ENCODE measurements at regions not wholly inside any gene's neighbourhood (a gene's known extent, or its start where the extent isn't known, plus 50 kb on each side); places are given as distances from the start of the nearest gene placed in this dataset.

DNA sequence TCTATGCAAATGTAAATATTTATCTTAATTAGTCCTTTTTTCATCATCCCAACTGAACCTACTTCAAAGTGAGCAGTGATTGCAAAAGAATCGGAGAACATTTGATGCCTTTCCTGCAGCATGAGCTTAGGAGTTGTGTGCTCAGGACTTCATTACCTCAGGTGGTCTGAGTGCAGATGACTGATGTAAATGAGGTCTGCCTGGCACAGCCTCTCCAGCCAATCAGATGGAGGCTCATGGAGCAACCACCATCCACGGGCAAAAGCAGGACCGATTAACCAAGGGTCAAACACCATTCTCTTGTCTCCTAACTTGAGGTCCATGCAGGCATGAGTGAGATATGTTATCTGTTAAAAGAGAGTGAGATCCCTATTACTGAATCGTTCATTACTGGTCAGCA, 165.7 kb upstream of the CARMIL1 start:
- H3K9me2 ChIP-seq (replicated peaks; ENCODE audit: insufficient read depth), result no peaks in the 10 kb centered on the region
- no peaks in the 10 kb centered on the region for H3K4me1 ChIP-seq (ENCODE audit: insufficient read depth)
- no peak for TF ChIP-seq EZH2phosphoT487 (IDR thresholded peaks at IDR 0.05; ENCODE audit: low read depth, severe bottlenecking, unreplicated experiment)
- TF ChIP-seq CTCF (IDR thresholded peaks at IDR 0.05; ENCODE audit: poor library complexity), result no peak
- no peak for TF ChIP-seq EZH2 (IDR thresholded peaks at IDR 0.05; ENCODE audit: borderline replicate concordance)
- H3K9me3 ChIP-seq (ENCODE audit: low read depth), result no peaks in the 10 kb centered on the region
- H3K4me3 ChIP-seq, result no peak overlapping the region
- DNase-seq (ENCODE audit: low spot score), result no peak
- no peak overlapping the region for H3K4me2 ChIP-seq
- no peak overlapping the region for H2AFZ ChIP-seq
- no peak overlapping the region for H3K27ac ChIP-seq
- 72% methylated on average over 4 of the region's 4 CpGs for WGBS (ENCODE audit: low lambda C conversion rate, missing lambda C conversion rate)
- H3K36me3 ChIP-seq (replicated peaks; ENCODE audit: insufficient read depth, low read depth), result no peaks in the 10 kb centered on the region
- no peaks in the 10 kb centered on the region for H3K79me2 ChIP-seq
- no peaks in the 10 kb centered on the region for H3K27me3 ChIP-seq
- H4K20me1 ChIP-seq (ENCODE audit: insufficient read depth, poor library complexity, severe bottlenecking), result no peaks in the 10 kb centered on the region

GRCh38 chr6:25118038-25118437, 161.1 kb upstream of the CARMIL1 start:
- Histone ChIP-seq H3K9me3 (ENCODE audit: low read depth) (no peaks in the 10 kb centered on the region), H3K27ac (no peak overlapping the region), H3K4me2 (no peak overlapping the region), H3K4me1 (ENCODE audit: insufficient read depth) (no peaks in the 10 kb centered on the region), H3K36me3 (replicated peaks; ENCODE audit: insufficient read depth, low read depth) (no peaks in the 10 kb centered on the region), H3K27me3 (no peaks in the 10 kb centered on the region), H4K20me1 (ENCODE audit: insufficient read depth, poor library complexity, severe bottlenecking) (no peaks in the 10 kb centered on the region), H3K9me2 (replicated peaks; ENCODE audit: insufficient read depth) (no peaks in the 10 kb centered on the region), H3K4me3 (no peak overlapping the region), H3K79me2 (no peaks in the 10 kb centered on the region), H2AFZ (no peak overlapping the region)
- 76% methylated on average over 3 of the region's 3 CpGs for WGBS (ENCODE audit: low lambda C conversion rate, missing lambda C conversion rate)
- no peak for TF ChIP-seq CTCF (IDR thresholded peaks at IDR 0.05; ENCODE audit: poor library complexity)
- no peak for TF ChIP-seq EZH2phosphoT487 (IDR thresholded peaks at IDR 0.05; ENCODE audit: low read depth, severe bottlenecking, unreplicated experiment)
- TF ChIP-seq EZH2 (IDR thresholded peaks at IDR 0.05; ENCODE audit: borderline replicate concordance), result no peak
- no peak for DNase-seq (ENCODE audit: low spot score)

DNA sequence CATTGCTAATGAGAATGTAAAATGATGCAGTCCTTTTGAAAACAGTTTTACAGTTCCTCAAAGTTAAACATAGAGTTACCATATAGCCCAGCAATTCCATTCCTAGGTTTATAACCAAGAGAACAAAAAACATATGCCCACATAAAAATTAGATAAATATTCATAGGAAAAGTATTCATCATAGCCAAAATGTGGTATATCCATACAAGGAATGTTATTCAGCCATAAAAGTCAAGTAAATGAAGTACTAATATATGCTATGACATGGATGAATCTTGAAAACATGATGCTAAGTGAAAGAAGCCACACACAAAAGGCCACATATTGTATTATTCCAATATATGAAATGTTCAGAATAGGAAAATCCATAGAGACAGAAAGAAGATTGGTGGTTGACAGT, 158.0 kb upstream of the CARMIL1 start:
- no peak for DNase-seq (ENCODE audit: low spot score)
- TF ChIP-seq CTCF (IDR thresholded peaks at IDR 0.05; ENCODE audit: poor library complexity) (no peak), EZH2phosphoT487 (IDR thresholded peaks at IDR 0.05; ENCODE audit: low read depth, severe bottlenecking, unreplicated experiment) (no peak), EZH2 (IDR thresholded peaks at IDR 0.05; ENCODE audit: borderline replicate concordance) (no peak)
- Histone ChIP-seq H3K4me1 (ENCODE audit: insufficient read depth) (no peaks in the 10 kb centered on the region), H3K9me2 (replicated peaks; ENCODE audit: insufficient read depth) (no peaks in the 10 kb centered on the region), H3K4me3 (no peak overlapping the region), H2AFZ (no peak overlapping the region), H3K27ac (no peak overlapping the region), H3K27me3 (no peaks in the 10 kb centered on the region), H3K4me2 (no peak overlapping the region), H4K20me1 (ENCODE audit: insufficient read depth, poor library complexity, severe bottlenecking) (no peaks in the 10 kb centered on the region), H3K9me3 (ENCODE audit: low read depth) (no peaks in the 10 kb centered on the region), H3K79me2 (no peaks in the 10 kb centered on the region), H3K36me3 (replicated peaks; ENCODE audit: insufficient read depth, low read depth) (no peaks in the 10 kb centered on the region)

- Histone ChIP-seq H3K27ac (no peak overlapping the region), H3K4me1 (ENCODE audit: insufficient read depth) (no peaks in the 10 kb centered on the region), H3K9me3 (ENCODE audit: low read depth) (no peaks in the 10 kb centered on the region), H3K4me3 (no peak overlapping the region), H3K9me2 (replicated peaks; ENCODE audit: insufficient read depth) (no peaks in the 10 kb centered on the region), H2AFZ (no peak overlapping the region), H3K27me3 (no peaks in the 10 kb centered on the region), H3K36me3 (replicated peaks; ENCODE audit: insufficient read depth, low read depth) (no peaks in the 10 kb centered on the region), H4K20me1 (ENCODE audit: insufficient read depth, poor library complexity, severe bottlenecking) (no peaks in the 10 kb centered on the region), H3K4me2 (no peak overlapping the region), H3K79me2 (no peaks in the 10 kb centered on the region)
- peak; percentile 7 for DNase-seq (ENCODE audit: low spot score)
- 54% methylated on average over 2 of the region's 2 CpGs for WGBS (ENCODE audit: low lambda C conversion rate, missing lambda C conversion rate)
- TF ChIP-seq EZH2phosphoT487 (IDR thresholded peaks at IDR 0.05; ENCODE audit: low read depth, severe bottlenecking, unreplicated experiment) (no peak), CTCF (IDR thresholded peaks at IDR 0.05; ENCODE audit: poor library complexity) (no peak), EZH2 (IDR thresholded peaks at IDR 0.05; ENCODE audit: borderline replicate concordance) (no peak)
These were observed 157.2 kb upstream of the CARMIL1 start for GRCh38 chr6:25122001-25122400.

Measured in hepatocyte (in vitro differentiated cells).